Activated naive CD4-positive, alpha-beta T cell treated with Interleukin-2 at 50 U/mL for 16 hours (primary cell): ENCODE measurements at regions not wholly inside any gene's neighbourhood (a gene's known extent, or its start where the extent isn't known, plus 50 kb on each side); places are given as distances from the start of the nearest gene placed in this dataset.
"Not testable (repeated sequence)": the region's sequence is repeated elsewhere in the genome, so short reads cannot be mapped to it uniquely, and the experiment has no call there.

Experiments
- DNase-seq: peaks from one replicate; pipeline ENCODE4 v3.0.0-alpha.2; 2020

GRCh38 chr6:130675072-130675471 lies 152.1 kb upstream of the SMLR1 start:
- peak; percentile 19 for DNase-seq

GRCh38 chr6:130676077-130676772 lies 151.0 kb upstream of the SMLR1 start:
- no peak for DNase-seq

GRCh38 chr6:130676773-130677144 lies 150.4 kb upstream of the SMLR1 start:
- no peak for DNase-seq

GRCh38 chr6:130677312-130677711 lies 149.9 kb upstream of the SMLR1 start:
- no peak for DNase-seq

GRCh38 chr6:130677766-130678165 lies 149.4 kb upstream of the SMLR1 start:
- no peak for DNase-seq

GRCh38 chr6:130679684-130680083 lies 147.5 kb upstream of the SMLR1 start:
- no peak for DNase-seq

- no peak for DNase-seq
These were observed 147.1 kb upstream of the SMLR1 start for GRCh38 chr6:130680116-130680515.

- DNase-seq: no peak
These were observed 146.2 kb upstream of the SMLR1 start for GRCh38 chr6:130681028-130681427.

- no peak for DNase-seq
These were observed 145.1 kb upstream of the SMLR1 start for GRCh38 chr6:130682066-130682465.

GRCh38 chr6:130683761-130684517 lies 143.3 kb upstream of the SMLR1 start:
- DNase-seq: no peak

GRCh38 chr6:130692659-130693058 lies 134.5 kb upstream of the SMLR1 start:
- DNase-seq: no peak

GRCh38 chr6:130693944-130694343 lies 133.3 kb upstream of the SMLR1 start:
- no peak for DNase-seq

GRCh38 chr6:130694606-130695005 lies 132.6 kb upstream of the SMLR1 start:
- no peak for DNase-seq

GRCh38 chr6:130696806-130697205 lies 130.4 kb upstream of the SMLR1 start:
- DNase-seq: no peak

- no peak for DNase-seq
These were observed 129.8 kb upstream of the SMLR1 start for GRCh38 chr6:130697271-130697994.

- DNase-seq: peak; percentile 67
These were observed 129.1 kb upstream of the SMLR1 start for GRCh38 chr6:130697995-130698535.

GRCh38 chr6:130699742-130700141 lies 127.5 kb upstream of the SMLR1 start:
- DNase-seq: no peak

- no peak for DNase-seq
These were observed 126.8 kb upstream of the SMLR1 start for GRCh38 chr6:130700397-130700796.

GRCh38 chr6:130708338-130708737 lies 118.9 kb upstream of the SMLR1 start:
- DNase-seq: no peak

GRCh38 chr6:130711641-130712040 lies 115.6 kb upstream of the SMLR1 start:
- DNase-seq: not testable (repeated sequence)

- DNase-seq: no peak
These were observed 114.1 kb upstream of the SMLR1 start for GRCh38 chr6:130713144-130713543.

- DNase-seq: no peak
These were observed 112.1 kb upstream of the SMLR1 start for GRCh38 chr6:130715058-130715457.

- DNase-seq: no peak
These were observed 110.7 kb upstream of the SMLR1 start for GRCh38 chr6:130716466-130716865.

- DNase-seq: no peak
These were observed 109.5 kb upstream of the SMLR1 start for GRCh38 chr6:130717657-130718056.
